Cardiac fibroblast (primary cell): ENCODE measurements at regions not wholly inside any gene's neighbourhood (a gene's known extent, or its start where the extent isn't known, plus 50 kb on each side); places are given as distances from the start of the nearest gene placed in this dataset.
A peak's percentile ranks its signal among the peaks of the same experiment; 100 is the strongest.

Experiments used
- DNase-seq, 2 donors: peaks; one replicate each; pipeline versions ENCODE4 v3.0.0 to v3.0.0-alpha.2; 2010; ENCODE audit warnings: low read depth in 2 of 2
- H3K4me3 ChIP-seq, 2 donors: replicated peaks in 1 of 2; 1 replicate in 1 of 2; 2 replicates in 1 of 2; pipeline ENCODE4 v1.5.1; 2011; ENCODE audit warnings: low read depth in 2 of 2, low read length in 2 of 2, mild to moderate bottlenecking in 2 of 2, moderate library complexity in 1 of 2
- CTCF ChIP-seq: IDR thresholded peaks from one replicate; pipeline ENCODE4 v1.5.1; 2011; ENCODE audit warnings: low read depth, mild to moderate bottlenecking, low read length, inconsistent platforms

GRCh38 chr15:70269991-70270751 is 172.5 kb upstream of the TLE3 start:
- peak; percentile 75 for DNase-seq
- no peak overlapping the region for H3K4me3 ChIP-seq
- TF ChIP-seq CTCF: no peak

GRCh38 chr15:70269311-70269911 is 171.7 kb upstream of the TLE3 start:
- no peak for TF ChIP-seq CTCF
- no peak for DNase-seq
- no peak overlapping the region for H3K4me3 ChIP-seq

GRCh38 chr15:70268698-70269251 is 171.1 kb upstream of the TLE3 start:
- TF ChIP-seq CTCF: no peak
- no peak for DNase-seq

GRCh38 chr15:70267879-70268278 is 170.2 kb upstream of the TLE3 start:
- DNase-seq: peak; percentile 32 to 51
- no peak for TF ChIP-seq CTCF

More at GRCh38 chr15:70268698-70269251, 171.1 kb upstream of the TLE3 start:
- no peak overlapping the region for H3K4me3 ChIP-seq

GRCh38 chr15:70267306-70267705 is 169.6 kb upstream of the TLE3 start:
- no peak overlapping the region for H3K4me3 ChIP-seq
- TF ChIP-seq CTCF: no peak
- no peak for DNase-seq

More at GRCh38 chr15:70267879-70268278, 170.2 kb upstream of the TLE3 start:
- no peak overlapping the region for H3K4me3 ChIP-seq

- no peak for TF ChIP-seq CTCF
- peak; percentile 57 to 94 for DNase-seq
- H3K4me3 ChIP-seq: no peak overlapping the region
These were observed 168.8 kb upstream of the TLE3 start for GRCh38 chr15:70266412-70267121.
